Osteoblast (primary cell): ENCODE measurements at regions not wholly inside any gene's neighbourhood (a gene's known extent, or its start where the extent isn't known, plus 50 kb on each side); places are given as distances from the start of the nearest gene placed in this dataset.

ENCODE experiments used
- DNase-seq: peaks from one replicate; pipeline ENCODE4 v3.0.0; 2011; ENCODE audit warnings: low spot score, mixed read lengths; ENCODE audit not compliant: insufficient read length; ENCODE audit errors: missing footprints
- H2AFZ ChIP-seq: 2 replicates; pipeline ENCODE4 v1.6.0; 2011; ENCODE audit warnings: mild to moderate bottlenecking, low read length
- H3K27ac ChIP-seq: 2 replicates; pipeline ENCODE4 v1.5.1; 2011; ENCODE audit warnings: mild to moderate bottlenecking, low read depth, low read length, moderate library complexity
- H3K27me3 ChIP-seq: 2 replicates; pipeline ENCODE4 v1.6.0; 2012; ENCODE audit warnings: mild to moderate bottlenecking, control low read depth, inconsistent platforms, low read length, moderate library complexity; ENCODE audit not compliant: insufficient read depth
- H3K36me3 ChIP-seq: 2 replicates; pipeline ENCODE4 v1.5.1; 2011; ENCODE audit warnings: mild to moderate bottlenecking, low read length, control low read depth, moderate library complexity; ENCODE audit not compliant: insufficient read depth
- H3K4me1 ChIP-seq: 2 replicates; pipeline ENCODE4 v1.5.1; 2011; ENCODE audit warnings: mild to moderate bottlenecking, low read length, control low read depth, moderate library complexity; ENCODE audit not compliant: insufficient read depth
- H3K4me2 ChIP-seq: 2 replicates; pipeline ENCODE4 v1.6.0; 2011; ENCODE audit warnings: mild to moderate bottlenecking, low read length; ENCODE audit not compliant: insufficient read depth
- H3K4me3 ChIP-seq: fragments of 200-600 bp; sonication (generic); 3 replicates; pipeline ENCODE4 v1.5.1; 2012; ENCODE audit warnings: mild to moderate bottlenecking, low read length, inconsistent platforms; ENCODE audit not compliant: insufficient read depth
- H3K79me2 ChIP-seq: 2 replicates; pipeline ENCODE4 v1.6.0; 2012; ENCODE audit warnings: mild to moderate bottlenecking, low read length, control low read depth, inconsistent platforms; ENCODE audit not compliant: insufficient read depth
- H3K9me3 ChIP-seq: 2 replicates; pipeline ENCODE4 v1.5.1; 2011; ENCODE audit warnings: low read depth, low read length, control low read depth
- H4K20me1 ChIP-seq: 2 replicates; pipeline ENCODE4 v1.6.0; 2012; ENCODE audit warnings: mild to moderate bottlenecking, low read length, control low read depth; ENCODE audit not compliant: insufficient read depth
- TF ChIP-seq, protein P1 (sequence below): IDR thresholded peaks from 2 replicates; pipeline ENCODE4 v1.5.1; 2011; ENCODE audit warnings: mild to moderate bottlenecking, low read depth, low read length, moderate library complexity; ENCODE audit errors: extremely low read depth

DNA sequence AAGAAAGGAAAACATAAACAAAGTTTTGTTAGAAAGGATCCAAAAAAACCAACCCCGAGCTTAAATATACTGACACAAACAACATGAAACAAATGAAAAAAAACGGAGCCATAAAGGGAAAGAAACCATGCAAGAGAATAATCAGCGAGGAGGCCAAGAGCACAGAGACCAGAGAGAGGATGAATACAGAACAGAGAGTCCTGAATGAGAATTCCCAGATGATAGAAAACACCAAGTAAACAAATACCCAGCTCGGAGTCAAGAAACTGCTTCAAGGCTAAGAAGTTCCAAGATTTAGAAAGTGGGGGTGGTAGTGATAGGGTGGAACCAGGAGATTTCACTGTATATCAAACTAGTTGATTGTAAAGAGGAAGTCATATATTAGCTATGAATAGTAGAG lies 313.3 kb downstream of the OSR1 start:
- TF ChIP-seq, protein P1, sequence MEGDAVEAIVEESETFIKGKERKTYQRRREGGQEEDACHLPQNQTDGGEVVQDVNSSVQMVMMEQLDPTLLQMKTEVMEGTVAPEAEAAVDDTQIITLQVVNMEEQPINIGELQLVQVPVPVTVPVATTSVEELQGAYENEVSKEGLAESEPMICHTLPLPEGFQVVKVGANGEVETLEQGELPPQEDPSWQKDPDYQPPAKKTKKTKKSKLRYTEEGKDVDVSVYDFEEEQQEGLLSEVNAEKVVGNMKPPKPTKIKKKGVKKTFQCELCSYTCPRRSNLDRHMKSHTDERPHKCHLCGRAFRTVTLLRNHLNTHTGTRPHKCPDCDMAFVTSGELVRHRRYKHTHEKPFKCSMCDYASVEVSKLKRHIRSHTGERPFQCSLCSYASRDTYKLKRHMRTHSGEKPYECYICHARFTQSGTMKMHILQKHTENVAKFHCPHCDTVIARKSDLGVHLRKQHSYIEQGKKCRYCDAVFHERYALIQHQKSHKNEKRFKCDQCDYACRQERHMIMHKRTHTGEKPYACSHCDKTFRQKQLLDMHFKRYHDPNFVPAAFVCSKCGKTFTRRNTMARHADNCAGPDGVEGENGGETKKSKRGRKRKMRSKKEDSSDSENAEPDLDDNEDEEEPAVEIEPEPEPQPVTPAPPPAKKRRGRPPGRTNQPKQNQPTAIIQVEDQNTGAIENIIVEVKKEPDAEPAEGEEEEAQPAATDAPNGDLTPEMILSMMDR = no peak
- H3K36me3 ChIP-seq = no peaks in the 10 kb centered on the region
- no peak for DNase-seq
- no peak overlapping the region for H3K27ac ChIP-seq
- no peaks in the 10 kb centered on the region for H3K79me2 ChIP-seq
- H3K4me1 ChIP-seq = peaks cover 10% of the 10 kb centered on the region
- no peaks in the 10 kb centered on the region for H4K20me1 ChIP-seq
- peak overlapping the region; percentile 75 for H2AFZ ChIP-seq
- no peak overlapping the region for H3K4me3 ChIP-seq
- peak overlapping the region; percentile 8 for H3K4me2 ChIP-seq
- H3K27me3 ChIP-seq = no peaks in the 10 kb centered on the region
- no peaks in the 10 kb centered on the region for H3K9me3 ChIP-seq

DNA sequence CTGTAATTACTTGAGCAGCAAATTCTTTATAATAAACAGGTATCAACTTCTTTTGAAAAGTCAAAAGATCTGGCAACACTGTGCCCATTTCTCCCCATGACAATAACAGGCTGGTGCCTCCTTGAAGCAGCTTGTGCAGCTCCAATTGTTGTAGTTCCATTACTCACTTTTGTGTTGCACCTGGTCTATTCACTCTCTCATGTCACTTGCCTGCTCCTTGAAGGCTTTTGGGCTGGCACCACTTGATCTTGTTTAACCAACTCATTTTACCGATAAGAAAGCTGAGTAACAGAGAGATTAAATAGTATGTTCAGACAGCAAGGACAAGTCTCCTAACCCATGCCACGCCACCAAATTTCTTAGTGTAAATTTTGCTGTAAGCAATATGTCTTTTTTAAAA lies 314.5 kb downstream of the OSR1 start:
- Histone ChIP-seq H3K27ac (no peak overlapping the region), H3K27me3 (no peaks in the 10 kb centered on the region), H3K4me2 (no peak overlapping the region)

DNA sequence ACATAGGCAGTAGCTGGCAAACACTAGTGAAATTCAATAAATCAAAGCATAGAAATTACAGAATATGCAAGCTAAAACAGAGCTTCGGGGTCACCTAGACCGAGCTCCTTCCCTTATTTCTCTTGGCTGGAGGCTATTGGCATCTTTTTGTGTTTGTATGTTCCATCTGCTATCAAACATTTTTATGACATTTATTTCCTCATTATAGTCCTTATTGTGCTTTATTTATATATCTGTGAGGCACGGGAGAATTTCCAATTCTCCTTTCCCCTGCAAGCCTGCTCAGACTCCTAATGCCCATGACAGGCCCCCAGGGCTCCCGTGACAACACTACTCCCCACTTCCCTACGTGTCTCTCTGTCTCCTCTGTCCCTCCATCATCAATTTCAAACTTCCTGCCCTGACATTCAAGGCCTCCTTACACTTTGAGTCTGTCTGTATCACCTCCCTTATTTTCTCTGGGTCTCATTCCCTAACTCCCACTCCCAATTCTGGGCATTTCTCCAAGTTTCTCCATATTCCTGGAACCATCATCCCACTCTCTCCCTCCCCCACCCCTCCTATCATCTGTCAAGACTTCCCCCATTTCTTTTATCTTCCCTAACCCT lies 316.9 kb downstream of the OSR1 start:
- Histone ChIP-seq H3K4me1 (peaks cover 20% of the 10 kb centered on the region), H4K20me1 (no peaks in the 10 kb centered on the region), H3K9me3 (no peaks in the 10 kb centered on the region), H3K4me2 (no peak overlapping the region), H3K4me3 (no peak overlapping the region), H3K27me3 (no peaks in the 10 kb centered on the region), H3K27ac (no peak overlapping the region), H2AFZ (no peak overlapping the region), H3K79me2 (no peaks in the 10 kb centered on the region), H3K36me3 (no peaks in the 10 kb centered on the region)
- DNase-seq = no peak
- TF ChIP-seq, protein P1 = no peak

More for the DNA sequence above, 314.5 kb downstream of the OSR1 start:
- Histone ChIP-seq H3K79me2 (no peaks in the 10 kb centered on the region), H3K4me3 (no peak overlapping the region), H4K20me1 (no peaks in the 10 kb centered on the region), H3K36me3 (no peaks in the 10 kb centered on the region), H3K9me3 (no peaks in the 10 kb centered on the region), H2AFZ (no peak overlapping the region), H3K4me1 (peaks cover 15% of the 10 kb centered on the region)
- TF ChIP-seq, protein P1 = no peak
- DNase-seq = no peak

DNA sequence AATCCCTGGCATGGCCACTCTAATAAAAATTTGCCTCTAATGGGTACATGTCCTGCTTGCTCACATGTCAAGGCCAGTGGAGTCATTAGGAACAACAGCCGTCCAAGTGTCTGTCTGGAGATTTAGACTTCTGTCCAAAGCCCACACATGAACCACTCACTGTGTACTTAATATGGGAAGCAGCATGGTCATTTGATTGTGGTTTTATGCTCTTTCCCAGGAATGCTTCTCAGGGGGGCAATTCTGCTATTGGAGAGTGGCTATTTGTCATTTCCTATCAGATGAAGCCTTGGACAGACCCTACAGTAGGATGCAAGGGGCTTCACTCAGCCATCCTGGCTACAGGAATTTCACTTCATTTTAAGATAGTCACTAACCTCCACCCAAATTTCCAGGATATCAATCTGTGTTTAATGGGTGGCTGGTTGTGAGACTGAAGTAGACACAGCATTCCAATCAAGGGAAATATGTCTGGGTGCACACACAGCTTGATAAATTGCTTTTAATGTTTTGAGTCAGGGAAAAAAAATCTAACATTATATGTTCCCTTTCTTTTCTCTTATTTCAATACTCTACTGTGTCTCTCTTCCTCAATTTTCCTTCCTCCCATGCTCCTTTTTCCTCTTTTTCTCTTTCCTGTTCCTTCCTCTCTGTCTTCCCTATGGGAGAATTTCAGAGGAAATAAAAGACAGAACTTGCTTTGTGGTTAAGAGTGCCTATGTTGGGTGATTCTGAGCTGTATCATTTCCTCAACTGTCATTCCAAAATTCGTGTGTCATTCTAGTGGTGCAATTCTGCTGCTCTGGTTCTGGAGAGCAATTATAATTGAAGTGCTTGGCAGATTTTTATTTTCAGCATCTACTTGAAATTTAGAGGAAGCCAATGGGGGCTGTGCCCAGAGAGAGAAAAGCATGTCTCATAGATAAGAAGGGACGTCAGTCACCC lies 320.1 kb downstream of the OSR1 start:
- peak overlapping the region; percentile 5 for H2AFZ ChIP-seq
- H3K27ac ChIP-seq = peak overlapping the region; percentile 85
- no peaks in the 10 kb centered on the region for H3K79me2 ChIP-seq
- TF ChIP-seq, protein P1 = no peak
- peaks cover 26% of the 10 kb centered on the region for H3K4me1 ChIP-seq
- peak overlapping the region; percentile 63 for H3K4me2 ChIP-seq
- H3K27me3 ChIP-seq = no peaks in the 10 kb centered on the region
- DNase-seq = peak; percentile 64
- H3K36me3 ChIP-seq = no peaks in the 10 kb centered on the region
- no peak overlapping the region for H3K4me3 ChIP-seq
- H3K9me3 ChIP-seq = no peaks in the 10 kb centered on the region
- no peaks in the 10 kb centered on the region for H4K20me1 ChIP-seq
